RWPE1 (cell line): ENCODE measurements at regions not wholly inside any gene's neighbourhood (a gene's known extent, or its start where the extent isn't known, plus 50 kb on each side); places are given as distances from the start of the nearest gene placed in this dataset.

Experiments
- CTCF ChIA-PET: fragments of 350-600 bp; sonication (Branson Sonifier 250); formaldehyde crosslinking; extraction: SDS; loops from one replicate; lab custom pipeline; 2021; lab: Yijun Ruan, JAX
- POLR2A ChIA-PET: fragments of 400-600 bp; formaldehyde crosslinking; extraction: SDS; loops from one replicate; lab custom pipeline; 2020; ENCODE audit warnings: antibody characterized with exemption; ENCODE audit not compliant: low non-redundant PET; lab: Yijun Ruan, JAX
- DNase-seq: peaks from one replicate; pipeline ENCODE4 v3.0.0; 2012; ENCODE audit warnings: low spot score
- H3K27ac ChIP-seq: fragments of 450-650 bp; 2 replicates; pipeline ENCODE4 v1.5.1; 2017
- CTCF ChIP-seq: fragments of 450-650 bp; conservative IDR thresholded peaks from 2 replicates; pipeline ENCODE4 v1.5.1; 2017; ENCODE audit warnings: low read depth, mild to moderate bottlenecking

- no peak overlapping the region for H3K27ac ChIP-seq
- DNase-seq: no peak
- POLR2A ChIA-PET: no interaction called here
- no peak for TF ChIP-seq CTCF
- CTCF ChIA-PET: no interaction called here
These were observed 474.8 kb upstream of the NOVA1 start for GRCh38 chr14:27072589-27072988.

DNA sequence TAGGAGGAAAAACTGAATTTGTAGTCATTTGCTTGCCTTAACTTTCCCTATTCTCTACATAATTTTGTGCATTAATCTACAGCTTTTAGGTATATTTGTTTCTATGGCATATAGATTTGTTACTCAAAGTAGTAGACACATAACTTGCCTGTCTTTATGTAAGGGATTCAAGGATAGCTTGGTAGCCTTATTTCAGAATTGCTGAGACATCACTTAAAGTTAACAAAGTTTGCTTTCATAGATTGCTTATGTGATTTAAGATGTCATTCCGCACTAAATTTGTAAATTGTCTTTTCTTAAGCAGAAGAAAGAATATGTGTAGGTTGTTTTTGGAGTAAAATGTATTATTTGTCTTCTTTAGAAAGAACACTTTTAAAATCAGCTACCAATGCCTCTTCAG lies 477.7 kb upstream of the NOVA1 start:
- no peak for DNase-seq
- TF ChIP-seq CTCF: no peak
- H3K27ac ChIP-seq: no peak overlapping the region
- POLR2A ChIA-PET: no interaction called here
- CTCF ChIA-PET: no interaction called here

DNA sequence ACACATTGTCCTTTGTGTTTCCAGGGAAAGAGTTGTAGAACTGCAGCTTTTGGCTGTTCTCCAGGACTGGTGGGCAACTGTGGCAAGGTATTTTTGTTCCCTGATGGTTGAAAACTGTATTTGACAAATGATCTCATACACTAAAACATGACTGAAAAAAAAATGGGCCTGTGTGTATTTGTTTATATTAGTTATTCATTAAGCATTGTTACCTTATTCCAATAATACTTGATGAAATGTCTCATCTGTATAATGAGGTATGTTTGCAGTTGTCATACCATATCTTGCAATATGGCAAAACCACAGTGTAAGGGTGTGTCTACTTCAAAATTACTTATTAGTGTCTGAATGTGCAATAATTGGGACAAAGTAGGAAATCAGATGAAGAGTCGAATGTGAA lies 479.4 kb upstream of the NOVA1 start:
- CTCF ChIA-PET: no interaction called here
- no peak overlapping the region for H3K27ac ChIP-seq
- TF ChIP-seq CTCF: no peak
- no peak for DNase-seq
- POLR2A ChIA-PET: no interaction called here

- DNase-seq: no peak
- no peak overlapping the region for H3K27ac ChIP-seq
- TF ChIP-seq CTCF: no peak
- POLR2A ChIA-PET: no interaction called here
- CTCF ChIA-PET: no interaction called here
These were observed 479.9 kb upstream of the NOVA1 start for GRCh38 chr14:27077710-27078109.

- ChIA-PET POLR2A (no interaction called here), CTCF (no interaction called here)
- no peak for DNase-seq
- TF ChIP-seq CTCF: no peak
- H3K27ac ChIP-seq: no peak overlapping the region
These were observed 480.4 kb upstream of the NOVA1 start for GRCh38 chr14:27078191-27078590.

DNA sequence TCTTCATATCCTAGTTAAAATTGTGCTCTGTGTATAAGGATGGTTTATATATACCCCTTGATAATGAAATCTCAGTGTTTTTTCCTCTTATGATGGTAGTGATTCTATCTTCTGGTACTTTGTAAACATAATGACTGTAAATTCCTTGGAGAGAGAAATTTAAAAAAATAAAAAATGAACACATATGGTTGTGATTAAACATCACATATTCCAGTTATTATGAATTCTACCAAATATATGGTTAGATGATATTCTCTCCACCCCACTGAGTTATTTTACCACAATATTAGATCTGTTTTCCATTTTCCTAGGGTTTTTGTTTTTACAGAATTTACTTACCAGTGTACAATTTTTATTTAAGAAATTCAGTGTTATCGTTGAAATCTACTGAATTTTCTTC lies 481.9 kb upstream of the NOVA1 start:
- no peak overlapping the region for H3K27ac ChIP-seq
- no peak for DNase-seq
- ChIA-PET POLR2A (no interaction called here), CTCF (no interaction called here)
- TF ChIP-seq CTCF: no peak

- no peak for TF ChIP-seq CTCF
- ChIA-PET POLR2A (no interaction called here), CTCF (no interaction called here)
- H3K27ac ChIP-seq: no peak overlapping the region
- no peak for DNase-seq
These were observed 487.7 kb upstream of the NOVA1 start for GRCh38 chr14:27085500-27085899.
